CD14-positive monocyte (primary cell): ENCODE measurements at regions not wholly inside any gene's neighbourhood (a gene's known extent, or its start where the extent isn't known, plus 50 kb on each side); places are given as distances from the start of the nearest gene placed in this dataset.

Experiments
- DNase-seq, 3 donors: peaks; one replicate each; pipeline ENCODE4 v3.0.0-alpha.2; 2011 to 2022
- H2AFZ ChIP-seq: 2 replicates; pipeline ENCODE4 v1.6.0; 2012; ENCODE audit warnings: mild to moderate bottlenecking, low read depth, low read length, inconsistent platforms; ENCODE audit not compliant: insufficient read depth, poor library complexity, severe bottlenecking
- H3K27ac ChIP-seq, 2 donors: 1 replicate in 1 of 2; 2 replicates in 1 of 2; pipeline ENCODE4 v1.5.1; 2012 to 2013; ENCODE audit warnings: low read length in 2 of 2, control low read depth in 1 of 2, inconsistent platforms in 1 of 2, low read depth in 1 of 2, mild to moderate bottlenecking in 1 of 2
- H3K27me3 ChIP-seq, 2 donors: one replicate each; pipeline versions ENCODE4 v1.6.0 to v1.6.1; 2011 to 2013; ENCODE audit warnings: low read length in 2 of 2; ENCODE audit not compliant: control insufficient read depth in 2 of 2, insufficient read depth in 2 of 2
- H3K36me3 ChIP-seq, 2 donors: replicated peaks in 1 of 2; 1 replicate in 1 of 2; 2 replicates in 1 of 2; pipeline versions ENCODE4 v1.5.1 to v1.6.1; 2012 to 2013; ENCODE audit warnings: low read length in 2 of 2, control low read depth in 1 of 2, inconsistent platforms in 1 of 2, mild to moderate bottlenecking in 1 of 2; ENCODE audit not compliant: insufficient read depth in 2 of 2, control insufficient read depth in 1 of 2
- H3K4me1 ChIP-seq, 2 donors: 1 replicate in 1 of 2; 2 replicates in 1 of 2; pipeline versions ENCODE4 v1.5.1 to v1.6.1; 2012 to 2013; ENCODE audit warnings: low read length in 2 of 2, control low read depth in 1 of 2, inconsistent platforms in 1 of 2, mild to moderate bottlenecking in 1 of 2, moderate library complexity in 1 of 2; ENCODE audit not compliant: insufficient read depth in 2 of 2, control insufficient read depth in 1 of 2
- H3K4me2 ChIP-seq: replicated peaks from 2 replicates; pipeline ENCODE3; 2012; ENCODE audit warnings: low read length, moderate library complexity, mild to moderate bottlenecking; ENCODE audit not compliant: poor library complexity, severe bottlenecking; ENCODE audit errors: extremely low read depth
- H3K4me3 ChIP-seq, 3 experiments: fragments of 200-600 bp in 1 of 3; sonication (generic) in 1 of 3; replicated peaks in 1 of 3; 1 replicate in 2 of 3; 2 replicates in 1 of 3; pipeline ENCODE4 v1.5.1; 2011 to 2013; ENCODE audit warnings: low read length in 3 of 3, mild to moderate bottlenecking in 3 of 3, control low read depth in 2 of 3, low read depth in 2 of 3, inconsistent platforms in 1 of 3, moderate library complexity in 1 of 3
- H3K79me2 ChIP-seq: 2 replicates; pipeline ENCODE4 v1.6.0; 2012; ENCODE audit warnings: mild to moderate bottlenecking, control low read depth, inconsistent platforms, low read length, moderate library complexity; ENCODE audit not compliant: insufficient read depth
- H3K9ac ChIP-seq: 2 replicates; pipeline ENCODE4 v1.6.0; 2017; ENCODE audit warnings: low read length, mild to moderate bottlenecking; ENCODE audit not compliant: insufficient read depth, poor library complexity, severe bottlenecking
- H3K9me3 ChIP-seq, 2 donors: replicated peaks in 1 of 2; 1 replicate in 1 of 2; 2 replicates in 1 of 2; pipeline versions ENCODE4 v1.5.1 to v1.6.1; 2012 to 2013; ENCODE audit warnings: low read length in 2 of 2, control low read depth in 1 of 2; ENCODE audit not compliant: control insufficient read depth in 1 of 2, insufficient read depth in 1 of 2
- H4K20me1 ChIP-seq: 2 replicates; pipeline ENCODE4 v1.6.0; 2012; ENCODE audit warnings: mild to moderate bottlenecking, low read length, control low read depth, moderate library complexity; ENCODE audit not compliant: insufficient read depth
- H3K27ac Mint-ChIP-seq, 7 donors: one replicate each; pipeline ENCODE4 v1.8.0; 2020; ENCODE audit warnings: mild to moderate bottlenecking in 7 of 7, mixed read lengths in 7 of 7, moderate library complexity in 6 of 7, inconsistent platforms in 2 of 7
- H3K27me3 Mint-ChIP-seq, 3 donors: one replicate each; pipeline ENCODE4 v1.8.0; 2021 to 2022; ENCODE audit warnings: low read depth in 3 of 3, mild to moderate bottlenecking in 3 of 3, mixed read lengths in 3 of 3, moderate library complexity in 3 of 3, inconsistent platforms in 1 of 3
- H3K36me3 Mint-ChIP-seq, 2 donors: one replicate each; pipeline ENCODE4 v1.8.0; 2020; ENCODE audit warnings: mixed read lengths in 2 of 2, inconsistent platforms in 1 of 2, mild to moderate bottlenecking in 1 of 2
- H3K4me1 Mint-ChIP-seq: one replicate; pipeline ENCODE4 v1.8.0; 2020; ENCODE audit warnings: mild to moderate bottlenecking, mixed read lengths
- H3K4me3 Mint-ChIP-seq, 2 donors: one replicate each; pipeline ENCODE4 v1.8.0; 2020; ENCODE audit warnings: mild to moderate bottlenecking in 2 of 2, mixed read lengths in 2 of 2, moderate library complexity in 1 of 2
- H3K9me3 Mint-ChIP-seq, 7 donors: one replicate each; pipeline ENCODE4 v1.8.0; 2020 to 2022; ENCODE audit warnings: mixed read lengths in 7 of 7, mild to moderate bottlenecking in 6 of 7, moderate library complexity in 6 of 7, inconsistent platforms in 2 of 7
- CTCF ChIP-seq: fragments of 200-600 bp; IDR thresholded peaks from one replicate; pipeline ENCODE4 v1.8.0; 2022; ENCODE audit warnings: antibody characterized with exemption, mild to moderate bottlenecking
- WGBS: methylation state at CpG from one replicate; pipeline ENCODE4 v1.1.5; 2013; ENCODE audit warnings: missing lambda C conversion rate; ENCODE audit not compliant: insufficient coverage; 5-methylcytosine and 5-hydroxymethylcytosine counted together
- intact Hi-C, 2 donors: fragments of 100-400 bp; cut with micrococcal nuclease; formaldehyde crosslinking; loops; one replicate each; pipeline versions ENCODE4 v1.15.0 to v1.15.1; 2023

GRCh38 chr19:28532765-28533341 lies 680.1 kb downstream of the UQCRFS1 start:
- Histone ChIP-seq H2AFZ (no peak overlapping the region), H3K4me1 (no peaks in the 10 kb centered on the region), H3K4me3 (no peak overlapping the region), H3K36me3 (no peaks in the 10 kb centered on the region), H3K79me2 (no peaks in the 10 kb centered on the region), H3K4me2 (no peak overlapping the region), H3K27me3 (no peaks in the 10 kb centered on the region), H3K9me3 (peaks cover 0 to 6% of the 10 kb centered on the region in 2 donors), H3K9ac (no peak overlapping the region), H3K27ac (no peak overlapping the region), H4K20me1 (no peaks in the 10 kb centered on the region)
- Mint-ChIP-seq H3K36me3 (no peaks in the 10 kb centered on the region), H3K4me3 (no peak overlapping the region), H3K27ac (no peak overlapping the region), H3K27me3 (peaks cover 2 to 7% (median 5%) of the 10 kb centered on the region in 3 donors), H3K4me1 (no peaks in the 10 kb centered on the region), H3K9me3 (peaks cover 0 to 16% (median 12%) of the 10 kb centered on the region in 7 donors)
- WGBS: no CpG with 5 or more reads among the region's 3 CpGs
- intact Hi-C loops: no loop called here
- no peak for DNase-seq
- TF ChIP-seq CTCF: no peak

- WGBS: no CpG with 5 or more reads among the region's 1 CpG
- Mint-ChIP-seq H3K36me3 (no peaks in the 10 kb centered on the region), H3K4me1 (no peaks in the 10 kb centered on the region), H3K4me3 (no peak overlapping the region), H3K27me3 (peaks cover 2 to 7% (median 3%) of the 10 kb centered on the region in 3 donors), H3K9me3 (peaks cover 0 to 11% (median 8%) of the 10 kb centered on the region in 7 donors), H3K27ac (no peak overlapping the region)
- Histone ChIP-seq H3K9me3 (peaks cover 0 to 1% of the 10 kb centered on the region in 2 donors), H3K4me3 (no peak overlapping the region), H3K27me3 (no peaks in the 10 kb centered on the region), H3K9ac (no peak overlapping the region), H2AFZ (no peak overlapping the region), H3K4me2 (no peak overlapping the region), H3K79me2 (no peaks in the 10 kb centered on the region), H3K27ac (no peak overlapping the region), H3K4me1 (no peaks in the 10 kb centered on the region), H3K36me3 (no peaks in the 10 kb centered on the region), H4K20me1 (no peaks in the 10 kb centered on the region)
- intact Hi-C loops: no loop called here
- no peak for TF ChIP-seq CTCF
- DNase-seq: no peak
Observed at GRCh38 chr19:28531979-28532378, 681.0 kb downstream of the UQCRFS1 start.
